ENCODE measurements at regions not wholly inside any gene's neighbourhood (a gene's known extent, or its start where the extent isn't known, plus 50 kb on each side); places are given as distances from the start of the nearest gene placed in this dataset.

- 25 to 44% methylated on average over 3 of the region's 3 CpGs for WGBS, 2 donors
- Histone ChIP-seq H3K4me3 (no peak overlapping the region), H3K36me3 (no peaks in the 10 kb centered on the region), H3K4me1 (no peaks in the 10 kb centered on the region), H3K27ac (no peak overlapping the region), H3K9me3 (no peaks in the 10 kb centered on the region), H3K27me3 (peaks cover 0 to 10% (median 0%) of the 10 kb centered on the region in 4 donors)
- TF ChIP-seq POLR2A (IDR thresholded peaks at IDR 0.05) (no peak), CTCF (IDR thresholded peaks at IDR 0.05) (no peak)
- no peak for DNase-seq
- intact Hi-C loops (cut with DNase I), result no loop called here
Measured at GRCh38 chr15:98150536-98150935, 190.0 kb downstream of the ARRDC4 start.

GRCh38 chr15:98151096-98151495 is 190.6 kb downstream of the ARRDC4 start:
- 76 to 86% methylated on average over 2 of the region's 2 CpGs for WGBS, 2 donors
- DNase-seq, result no peak

GRCh38 chr15:98152156-98152555 is 191.7 kb downstream of the ARRDC4 start:
- H3K9me3 ChIP-seq, result no peaks in the 10 kb centered on the region
- intact Hi-C loops (cut with DNase I), result no loop called here
- peaks cover 0 to 10% (median 0%) of the 10 kb centered on the region in 4 donors for H3K27me3 ChIP-seq
- H3K4me1 ChIP-seq, result no peaks in the 10 kb centered on the region
- TF ChIP-seq POLR2A (IDR thresholded peaks at IDR 0.05) (no peak), CTCF (IDR thresholded peaks at IDR 0.05) (no peak)
- DNase-seq, result no peak
- no peak overlapping the region for H3K4me3 ChIP-seq
- no peaks in the 10 kb centered on the region for H3K36me3 ChIP-seq
- no peak overlapping the region for H3K27ac ChIP-seq

More at GRCh38 chr15:98151096-98151495, 190.6 kb downstream of the ARRDC4 start:
- Histone ChIP-seq H3K4me1 (no peaks in the 10 kb centered on the region), H3K4me3 (no peak overlapping the region), H3K27ac (no peak overlapping the region), H3K27me3 (peaks cover 0 to 10% (median 0%) of the 10 kb centered on the region in 4 donors), H3K9me3 (no peaks in the 10 kb centered on the region), H3K36me3 (no peaks in the 10 kb centered on the region)
- TF ChIP-seq CTCF (IDR thresholded peaks at IDR 0.05), result no peak
- no peak for TF ChIP-seq POLR2A (IDR thresholded peaks at IDR 0.05)
- intact Hi-C loops (cut with DNase I), result no loop called here

- Histone ChIP-seq H3K27me3 (no peaks in the 10 kb centered on the region), H3K4me3 (no peak overlapping the region), H3K4me1 (no peaks in the 10 kb centered on the region), H3K36me3 (no peaks in the 10 kb centered on the region), H3K27ac (no peak overlapping the region), H3K9me3 (no peaks in the 10 kb centered on the region)
- DNase-seq, result no peak
- TF ChIP-seq POLR2A (IDR thresholded peaks at IDR 0.05) (no peak), CTCF (IDR thresholded peaks at IDR 0.05) (no peak)
- intact Hi-C loops (cut with DNase I), result no loop called here
- 14 to 21% methylated on average over 4 of the region's 4 CpGs for WGBS, 2 donors
Measured at GRCh38 chr15:98154863-98155262, 194.4 kb downstream of the ARRDC4 start.

GRCh38 chr15:98155356-98155755 is 194.9 kb downstream of the ARRDC4 start:
- Histone ChIP-seq H3K27ac (no peak overlapping the region), H3K4me1 (no peaks in the 10 kb centered on the region), H3K9me3 (no peaks in the 10 kb centered on the region), H3K4me3 (no peak overlapping the region), H3K36me3 (no peaks in the 10 kb centered on the region), H3K27me3 (no peaks in the 10 kb centered on the region)
- no peak for TF ChIP-seq POLR2A (IDR thresholded peaks at IDR 0.05)
- no peak for TF ChIP-seq CTCF (IDR thresholded peaks at IDR 0.05)
- WGBS, 2 donors, result 82 to 84% methylated on average over 1 of the region's 1 CpG
- intact Hi-C loops (cut with DNase I), result no loop called here
- no peak for DNase-seq

Measured in esophagus squamous epithelium (tissue), 5 donors.